ENCODE measurements at regions not wholly inside any gene's neighbourhood (a gene's known extent, or its start where the extent isn't known, plus 50 kb on each side); places are given as distances from the start of the nearest gene placed in this dataset.

DNA sequence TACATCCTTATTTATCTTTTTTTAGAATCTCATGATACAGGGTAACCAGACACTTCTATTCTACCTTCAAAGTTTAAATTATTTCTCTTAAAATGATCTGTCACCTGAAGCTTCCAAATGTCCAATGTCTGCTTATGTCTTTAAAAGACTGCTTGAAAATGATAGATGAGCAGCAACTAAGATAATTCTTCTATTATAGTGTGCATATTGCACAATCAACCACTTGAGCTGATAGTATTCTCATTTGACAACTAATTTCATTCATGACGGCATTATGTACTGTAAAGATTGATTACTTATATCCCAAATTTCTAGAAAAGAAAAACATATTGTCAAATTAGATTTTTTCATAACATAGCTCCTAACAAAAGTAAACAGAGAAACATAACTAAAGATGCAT lies 1478.2 kb upstream of the MIR17HG start:
- Mint-ChIP-seq H3K9me3 (peaks cover 13% of the 10 kb centered on the region in 2 donors), H3K4me1 (ENCODE audit: low read depth) (no peaks in the 10 kb centered on the region), H3K27me3 (ENCODE audit: low read depth) (no peaks in the 10 kb centered on the region), H3K36me3 (ENCODE audit: insufficient read depth in 2 of 2) (peaks cover 0 to 4% of the 10 kb centered on the region in 2 donors), H3K27ac (no peak overlapping the region), H3K4me3 (no peak overlapping the region)
- DNase-seq, result no peak
- ATAC-seq (replicated peaks in 1 of 2), result no peak

GRCh38 chr13:89878904-89879303 lies 1468.6 kb upstream of the MIR17HG start:
- no peak for ATAC-seq (replicated peaks in 1 of 2)
- peaks cover 3 to 4% of the 10 kb centered on the region in 2 donors for H3K9me3 Mint-ChIP-seq
- no peaks in the 10 kb centered on the region for H3K27me3 Mint-ChIP-seq (ENCODE audit: low read depth)
- no peak overlapping the region for H3K27ac Mint-ChIP-seq
- no peaks in the 10 kb centered on the region for H3K4me1 Mint-ChIP-seq (ENCODE audit: low read depth)
- no peak for DNase-seq
- no peak overlapping the region for H3K4me3 Mint-ChIP-seq
- no peaks in the 10 kb centered on the region for H3K36me3 Mint-ChIP-seq (ENCODE audit: insufficient read depth in 2 of 2)

GRCh38 chr13:89880201-89880600 lies 1467.3 kb upstream of the MIR17HG start:
- H3K4me3 Mint-ChIP-seq, result no peak overlapping the region
- ATAC-seq (replicated peaks in 1 of 2), result no peak
- no peaks in the 10 kb centered on the region for H3K27me3 Mint-ChIP-seq (ENCODE audit: low read depth)
- H3K4me1 Mint-ChIP-seq (ENCODE audit: low read depth), result no peaks in the 10 kb centered on the region
- no peak for DNase-seq
- no peak overlapping the region for H3K27ac Mint-ChIP-seq
- peaks cover 0 to 2% of the 10 kb centered on the region in 2 donors for H3K36me3 Mint-ChIP-seq (ENCODE audit: insufficient read depth in 2 of 2)
- H3K9me3 Mint-ChIP-seq, result peaks cover 1 to 10% of the 10 kb centered on the region in 2 donors

GRCh38 chr13:89883893-89884448 lies 1463.5 kb upstream of the MIR17HG start:
- no peak for ATAC-seq (replicated peaks in 1 of 2)
- Mint-ChIP-seq H3K9me3 (peaks cover 2 to 11% of the 10 kb centered on the region in 2 donors), H3K27ac (no peak overlapping the region), H3K36me3 (ENCODE audit: insufficient read depth in 2 of 2) (peaks cover 0 to 4% of the 10 kb centered on the region in 2 donors), H3K4me3 (no peak overlapping the region), H3K27me3 (ENCODE audit: low read depth) (no peaks in the 10 kb centered on the region), H3K4me1 (ENCODE audit: low read depth) (no peaks in the 10 kb centered on the region)
- DNase-seq, result no peak

DNA sequence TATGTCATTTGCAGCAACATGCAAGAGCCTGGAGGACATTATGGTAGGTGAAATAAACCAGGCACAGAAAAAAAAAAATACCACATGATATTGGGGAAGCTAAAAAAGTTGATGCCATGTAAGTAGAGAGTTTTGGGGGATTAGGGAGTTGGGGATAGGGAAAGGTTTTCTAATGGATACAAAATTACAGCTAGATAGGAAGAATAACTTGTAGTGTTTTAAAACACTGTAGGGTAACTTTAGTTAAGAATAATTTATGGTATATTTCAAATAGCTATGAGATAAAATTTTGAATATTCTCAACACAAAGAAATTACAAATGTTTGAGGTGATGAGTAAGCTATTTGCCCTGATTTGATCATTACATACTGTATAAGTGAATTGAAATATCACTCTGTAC lies 1456.7 kb upstream of the MIR17HG start:
- Mint-ChIP-seq H3K27ac (no peak overlapping the region), H3K4me1 (ENCODE audit: low read depth) (no peaks in the 10 kb centered on the region), H3K4me3 (no peak overlapping the region), H3K9me3 (peaks cover 9 to 10% of the 10 kb centered on the region in 2 donors), H3K27me3 (ENCODE audit: low read depth) (no peaks in the 10 kb centered on the region), H3K36me3 (ENCODE audit: insufficient read depth in 2 of 2) (peaks cover 0 to 1% of the 10 kb centered on the region in 2 donors)
- ATAC-seq (replicated peaks in 1 of 2), result no peak
- no peak for DNase-seq

- ATAC-seq (replicated peaks in 1 of 2), result no peak
- no peak overlapping the region for H3K4me3 Mint-ChIP-seq
- no peak overlapping the region for H3K27ac Mint-ChIP-seq
- H3K9me3 Mint-ChIP-seq, result peaks cover 9 to 14% of the 10 kb centered on the region in 2 donors
- DNase-seq, result no peak
- peaks cover 0 to 1% of the 10 kb centered on the region in 2 donors for H3K36me3 Mint-ChIP-seq (ENCODE audit: insufficient read depth in 2 of 2)
- H3K4me1 Mint-ChIP-seq (ENCODE audit: low read depth), result no peaks in the 10 kb centered on the region
- H3K27me3 Mint-ChIP-seq (ENCODE audit: low read depth), result no peaks in the 10 kb centered on the region
Observed at GRCh38 chr13:89891416-89891815, 1456.1 kb upstream of the MIR17HG start.

DNA sequence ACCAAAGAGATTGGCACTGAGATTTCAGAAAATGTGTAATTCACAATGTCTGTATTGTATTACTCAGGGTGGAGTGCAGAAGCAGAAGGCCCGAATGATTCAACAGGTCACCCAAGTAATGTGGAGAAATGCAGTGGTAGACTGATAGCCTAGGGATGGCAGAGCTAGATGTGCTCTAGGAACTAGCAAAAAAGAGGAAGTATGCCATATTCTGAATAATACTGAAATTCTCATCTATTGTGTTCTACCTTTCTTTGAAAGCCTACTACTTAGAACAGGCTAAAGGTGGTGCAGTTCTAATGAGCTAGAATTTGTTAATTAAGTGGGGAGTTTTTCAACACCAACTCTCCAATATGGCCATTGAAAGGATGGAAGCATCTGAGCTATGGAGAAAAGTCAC lies 1449.8 kb upstream of the MIR17HG start:
- H3K9me3 Mint-ChIP-seq, result peaks cover 9 to 14% of the 10 kb centered on the region in 2 donors

GRCh38 chr13:89899302-89900103 lies 1448.0 kb upstream of the MIR17HG start:
- H3K9me3 Mint-ChIP-seq, result peaks cover 7 to 14% of the 10 kb centered on the region in 2 donors
- peaks cover 0 to 3% of the 10 kb centered on the region in 2 donors for H3K36me3 Mint-ChIP-seq (ENCODE audit: insufficient read depth in 2 of 2)
- H3K27ac Mint-ChIP-seq, result no peak overlapping the region
- H3K4me3 Mint-ChIP-seq, result no peak overlapping the region
- DNase-seq, result no peak
- no peak for ATAC-seq (replicated peaks in 1 of 2)
- H3K4me1 Mint-ChIP-seq (ENCODE audit: low read depth), result no peaks in the 10 kb centered on the region
- no peaks in the 10 kb centered on the region for H3K27me3 Mint-ChIP-seq (ENCODE audit: low read depth)

More for the DNA sequence above, 1449.8 kb upstream of the MIR17HG start:
- no peak overlapping the region for H3K27ac Mint-ChIP-seq
- no peaks in the 10 kb centered on the region for H3K36me3 Mint-ChIP-seq (ENCODE audit: insufficient read depth in 2 of 2)
- ATAC-seq (replicated peaks in 1 of 2), result no peak
- no peak for DNase-seq
- H3K4me3 Mint-ChIP-seq, result no peak overlapping the region
- no peaks in the 10 kb centered on the region for H3K27me3 Mint-ChIP-seq (ENCODE audit: low read depth)
- no peaks in the 10 kb centered on the region for H3K4me1 Mint-ChIP-seq (ENCODE audit: low read depth)

DNA sequence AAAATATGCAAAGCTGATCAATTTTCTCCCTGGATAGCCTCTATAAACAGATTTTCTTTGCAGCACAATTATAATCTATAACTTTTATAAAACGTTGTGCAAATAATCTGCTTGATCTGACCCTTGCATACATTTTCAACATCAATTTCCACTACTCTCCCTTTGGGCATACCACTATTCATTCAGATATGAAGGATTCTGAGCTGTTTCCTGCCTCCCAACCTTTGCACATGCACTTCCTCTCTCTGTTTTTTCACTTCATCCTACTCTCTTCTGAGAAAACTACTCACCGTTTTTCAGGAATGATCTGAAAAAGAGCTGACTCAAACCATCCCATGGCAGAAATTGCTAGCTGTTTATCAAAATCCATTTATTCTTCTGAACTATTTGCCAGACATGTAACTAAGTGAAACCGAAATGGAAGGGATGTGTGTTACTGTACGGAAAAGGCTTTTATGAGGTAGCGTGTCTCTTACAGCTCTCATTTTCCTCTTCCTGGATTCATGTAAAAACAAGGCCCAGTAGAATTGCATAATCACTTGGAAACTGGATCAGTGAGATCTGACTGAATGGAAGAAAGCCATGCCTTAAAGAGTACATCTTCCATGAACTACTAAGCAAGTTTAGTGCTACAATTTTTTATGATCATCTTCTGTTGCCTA lies 1447.3 kb upstream of the MIR17HG start:
- no peak overlapping the region for H3K4me3 Mint-ChIP-seq
- H3K9me3 Mint-ChIP-seq, result peaks cover 7 to 14% of the 10 kb centered on the region in 2 donors
- peaks cover 0 to 4% of the 10 kb centered on the region in 2 donors for H3K36me3 Mint-ChIP-seq (ENCODE audit: insufficient read depth in 2 of 2)
- H3K27me3 Mint-ChIP-seq (ENCODE audit: low read depth), result no peaks in the 10 kb centered on the region
- H3K27ac Mint-ChIP-seq, result no peak overlapping the region
- DNase-seq, result no peak
- H3K4me1 Mint-ChIP-seq (ENCODE audit: low read depth), result no peaks in the 10 kb centered on the region
- no peak for ATAC-seq (replicated peaks in 1 of 2)

GRCh38 chr13:89902223-89902622 lies 1445.3 kb upstream of the MIR17HG start:
- no peaks in the 10 kb centered on the region for H3K27me3 Mint-ChIP-seq (ENCODE audit: low read depth)
- H3K36me3 Mint-ChIP-seq (ENCODE audit: insufficient read depth in 2 of 2), result peaks cover 0 to 4% of the 10 kb centered on the region in 2 donors
- no peaks in the 10 kb centered on the region for H3K4me1 Mint-ChIP-seq (ENCODE audit: low read depth)
- no peak overlapping the region for H3K27ac Mint-ChIP-seq
- DNase-seq (no peak), ATAC-seq (replicated peaks in 1 of 2) (no peak)
- peaks cover 6 to 8% of the 10 kb centered on the region in 2 donors for H3K9me3 Mint-ChIP-seq
- H3K4me3 Mint-ChIP-seq, result no peak overlapping the region

DNA sequence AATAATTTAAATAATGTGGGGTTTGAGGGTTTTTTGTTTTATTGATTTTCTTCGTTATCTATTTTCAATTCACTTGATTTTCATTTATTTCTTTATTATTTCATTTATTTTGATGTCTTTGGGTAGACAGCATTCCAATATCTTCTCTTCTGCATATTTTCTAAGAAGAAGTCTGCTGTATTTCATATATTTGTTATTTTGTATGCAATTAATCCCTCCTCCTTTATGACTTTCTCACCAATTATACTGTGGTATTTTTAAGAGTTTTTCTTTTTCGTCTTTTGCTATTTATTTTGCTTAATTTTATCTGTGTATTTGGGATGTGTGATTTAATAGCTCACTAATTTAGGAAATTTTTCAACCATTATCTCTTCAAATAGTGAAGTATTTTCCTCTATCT lies 1444.4 kb upstream of the MIR17HG start:
- Mint-ChIP-seq H3K4me3 (no peak overlapping the region), H3K9me3 (peaks cover 4 to 8% of the 10 kb centered on the region in 2 donors), H3K27me3 (ENCODE audit: low read depth) (no peaks in the 10 kb centered on the region), H3K27ac (no peak overlapping the region), H3K36me3 (ENCODE audit: insufficient read depth in 2 of 2) (peaks cover 0 to 4% of the 10 kb centered on the region in 2 donors), H3K4me1 (ENCODE audit: low read depth) (no peaks in the 10 kb centered on the region)
- no peak for ATAC-seq (replicated peaks in 1 of 2)
- DNase-seq, result no peak

DNA sequence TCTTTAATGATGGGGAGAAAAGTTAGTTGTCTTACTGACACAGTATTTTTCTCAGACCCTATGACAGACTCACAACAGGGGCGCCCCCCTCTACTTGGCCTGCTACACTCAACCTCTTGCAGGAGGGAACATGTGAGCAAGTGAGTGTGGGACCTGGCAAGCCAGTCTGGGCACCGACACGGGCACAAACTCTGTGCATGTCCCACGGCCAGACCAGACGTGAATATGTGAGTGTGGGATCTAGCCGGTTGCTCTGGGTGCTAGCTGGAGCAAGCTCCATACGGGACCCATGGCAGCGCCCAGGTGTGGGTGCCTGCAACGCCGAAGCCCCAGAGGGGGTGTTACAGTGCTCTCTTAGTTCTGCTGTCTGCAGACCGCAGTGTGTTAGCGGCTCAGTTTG lies 1437.3 kb upstream of the MIR17HG start:
- no peak for DNase-seq

DNA sequence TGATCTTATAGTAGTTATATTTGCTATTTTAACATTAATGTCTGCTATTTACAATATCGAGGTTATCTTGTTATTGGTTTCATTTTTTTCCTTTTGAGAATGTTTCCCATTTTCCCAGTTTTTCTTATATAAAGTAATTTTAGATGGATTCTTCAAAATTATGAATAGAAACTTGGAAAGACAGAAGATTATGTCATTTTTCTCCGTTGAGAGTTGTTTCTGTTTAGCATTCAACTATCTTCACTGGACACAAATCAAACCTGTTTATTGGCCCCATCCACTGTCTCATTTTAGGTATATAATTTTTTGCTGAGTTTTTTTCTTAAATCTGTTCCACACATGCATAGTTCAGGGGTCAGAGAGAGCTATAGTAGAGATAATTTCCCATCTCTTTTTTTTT lies 1430.9 kb upstream of the MIR17HG start:
- Mint-ChIP-seq H3K27ac (no peak overlapping the region), H3K4me1 (ENCODE audit: low read depth) (no peaks in the 10 kb centered on the region), H3K27me3 (ENCODE audit: low read depth) (no peaks in the 10 kb centered on the region), H3K36me3 (ENCODE audit: insufficient read depth in 2 of 2) (no peaks in the 10 kb centered on the region), H3K9me3 (peaks cover 5 to 7% of the 10 kb centered on the region in 2 donors), H3K4me3 (no peak overlapping the region)
- ATAC-seq (replicated peaks in 1 of 2), result no peak
- DNase-seq, result no peak

More for the DNA sequence above, 1437.3 kb upstream of the MIR17HG start:
- ATAC-seq (replicated peaks in 1 of 2), result no peak
- Mint-ChIP-seq H3K27ac (no peak overlapping the region), H3K4me3 (no peak overlapping the region), H3K27me3 (ENCODE audit: low read depth) (no peaks in the 10 kb centered on the region), H3K4me1 (ENCODE audit: low read depth) (no peaks in the 10 kb centered on the region), H3K36me3 (ENCODE audit: insufficient read depth in 2 of 2) (no peaks in the 10 kb centered on the region), H3K9me3 (peaks cover 3 to 5% of the 10 kb centered on the region in 2 donors)
